Stimulated activated CD4-positive, alpha-beta T cell treated with anti-CD3 and anti-CD28 coated beads, TNF-alpha, amount 100 ng/mL, for 1 hour (primary cell): ENCODE measurements at regions not wholly inside any gene's neighbourhood (a gene's known extent, or its start where the extent isn't known, plus 50 kb on each side); places are given as distances from the start of the nearest gene placed in this dataset.

Source experiments
- DNase-seq, 3 donors: peaks; one replicate each; pipeline ENCODE4 v3.0.0-alpha.2; 2020; ENCODE audit warnings: low read depth in 3 of 3, low spot score in 1 of 3

DNA sequence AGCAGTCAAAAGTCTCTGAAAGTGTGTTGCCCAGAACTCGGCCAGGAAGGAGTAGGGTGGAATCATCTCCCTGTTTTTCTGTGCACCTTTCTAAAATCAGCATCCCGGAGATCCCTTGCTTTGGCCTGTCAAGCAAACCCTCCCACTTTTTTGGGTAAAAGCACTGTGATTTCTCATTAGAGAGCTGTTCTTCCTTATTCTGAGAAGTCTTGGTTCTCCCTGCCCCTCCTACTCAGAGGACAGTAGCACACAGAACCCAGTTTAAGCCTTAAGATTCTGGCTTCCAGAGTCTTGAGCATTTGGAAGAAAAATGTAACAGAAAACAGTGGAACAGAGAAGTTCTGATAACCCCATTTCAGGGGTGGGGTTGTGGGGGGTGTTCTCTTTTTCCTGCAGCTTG, 52.6 kb upstream of the KATNAL1 start:
- DNase-seq = no peak

DNA sequence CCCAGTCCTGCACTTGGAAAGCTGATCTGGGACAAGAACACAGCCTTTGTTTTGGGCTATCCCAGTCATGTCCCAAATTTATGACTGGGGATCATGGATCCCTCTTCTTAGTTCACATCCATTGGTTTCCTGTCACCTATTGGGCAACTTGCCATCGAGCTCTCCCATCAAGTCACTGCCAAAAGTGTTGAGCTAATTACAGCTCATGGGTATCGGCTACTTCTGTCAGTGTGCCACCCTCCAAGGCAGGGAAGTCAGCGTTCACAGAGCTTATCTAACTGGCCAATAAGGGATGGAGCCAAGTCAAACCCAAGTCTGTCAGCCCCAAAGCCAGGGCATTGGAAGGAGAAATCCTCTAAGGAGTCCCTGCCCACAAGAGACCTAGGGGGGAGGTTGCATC, 53.2 kb upstream of the KATNAL1 start:
- no peak for DNase-seq

DNA sequence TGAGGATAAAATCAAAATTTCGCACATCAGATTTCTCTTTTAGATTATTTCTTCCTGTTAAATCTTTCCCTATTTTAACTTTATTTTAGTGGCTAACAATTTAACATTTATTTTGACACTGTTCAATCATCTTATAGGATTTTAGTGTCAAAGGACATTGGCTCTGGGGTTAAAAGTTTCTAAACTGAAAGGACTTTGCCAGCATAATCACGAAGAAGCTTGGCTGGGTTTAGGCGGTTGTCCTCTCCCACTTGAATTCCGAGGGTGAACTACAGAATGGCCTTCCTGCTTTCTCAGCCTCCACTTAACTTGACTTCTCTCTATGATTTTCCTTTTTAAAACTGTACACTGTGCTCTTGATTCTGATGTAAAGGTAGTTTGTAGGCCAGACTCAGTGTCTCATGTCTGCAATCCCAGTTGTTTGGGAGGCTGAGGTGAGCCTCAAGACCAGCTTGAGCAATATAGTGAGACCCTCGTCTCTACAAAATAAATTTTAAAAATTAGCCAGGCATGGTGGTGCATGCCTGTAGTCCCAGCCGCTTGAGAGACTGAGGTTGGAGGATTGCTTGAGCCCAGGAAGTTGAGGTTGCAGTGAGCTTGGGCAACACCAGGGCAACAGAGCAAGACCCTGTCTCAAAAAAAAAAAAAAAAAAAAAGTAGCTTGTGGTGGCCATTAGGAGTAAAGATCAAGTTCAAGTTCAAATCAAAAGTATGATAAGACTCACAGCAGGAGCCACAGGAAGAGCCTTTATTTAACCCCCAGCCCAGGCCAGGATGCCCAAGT, 54.8 kb upstream of the KATNAL1 start:
- no peak for DNase-seq

DNA sequence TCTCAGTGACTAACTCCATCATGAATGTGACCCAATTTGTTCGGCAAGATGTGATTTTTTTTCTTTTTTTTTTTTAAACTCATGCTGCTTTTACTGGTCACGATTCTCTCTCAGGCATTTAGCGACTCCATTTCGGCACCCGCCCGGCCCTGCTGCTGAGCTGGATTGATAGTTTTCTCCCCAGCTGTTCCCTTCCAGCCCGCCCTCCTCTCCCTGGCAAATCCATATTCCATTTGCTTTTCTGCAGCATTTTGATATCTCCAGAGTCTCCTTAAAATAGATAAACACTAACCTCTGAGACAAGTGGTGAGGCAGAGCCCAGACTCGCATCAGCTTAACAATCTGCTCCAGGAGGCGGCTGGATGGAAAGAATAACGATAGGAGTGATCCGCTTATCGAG, 55.5 kb upstream of the KATNAL1 start:
- DNase-seq = no peak

DNA sequence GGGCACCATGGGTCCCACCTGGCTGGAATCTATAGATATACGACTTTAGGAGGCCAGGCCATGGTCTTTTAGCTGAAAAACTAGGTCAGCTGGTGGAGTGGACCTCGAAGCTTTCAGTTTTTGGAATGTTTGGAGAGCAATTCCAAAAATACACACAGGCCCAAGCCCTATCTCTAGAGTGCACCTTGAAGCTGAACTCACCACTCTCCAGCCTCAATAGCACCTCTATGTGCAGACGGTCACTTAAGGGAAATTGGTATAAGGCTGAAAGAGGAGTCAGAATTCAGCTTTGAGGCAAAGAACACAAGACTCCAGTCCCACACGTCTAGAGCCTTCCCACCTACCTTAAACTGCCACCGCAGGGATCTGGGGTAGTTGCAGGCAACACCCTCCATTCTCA, 56.4 kb upstream of the KATNAL1 start:
- DNase-seq = no peak

DNA sequence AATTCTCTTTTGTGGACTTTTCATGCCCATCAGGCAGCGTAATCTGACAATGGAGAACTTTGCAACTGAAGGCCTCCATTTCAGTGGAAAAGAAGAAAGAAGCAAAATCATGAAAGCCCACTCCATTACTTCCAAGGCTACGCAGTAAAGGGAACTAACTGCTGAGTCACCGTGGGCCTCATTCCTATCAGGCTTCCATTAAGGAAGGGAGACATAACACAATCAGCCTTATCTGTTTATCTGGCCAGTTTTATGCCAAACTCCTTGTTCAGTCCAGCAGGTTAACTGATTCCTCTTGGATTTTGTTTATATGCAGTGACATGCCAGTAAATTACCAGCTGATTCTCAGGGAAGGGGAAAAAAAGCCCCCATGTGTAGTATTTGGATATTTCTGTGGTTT, 56.8 kb upstream of the KATNAL1 start:
- no peak for DNase-seq

DNA sequence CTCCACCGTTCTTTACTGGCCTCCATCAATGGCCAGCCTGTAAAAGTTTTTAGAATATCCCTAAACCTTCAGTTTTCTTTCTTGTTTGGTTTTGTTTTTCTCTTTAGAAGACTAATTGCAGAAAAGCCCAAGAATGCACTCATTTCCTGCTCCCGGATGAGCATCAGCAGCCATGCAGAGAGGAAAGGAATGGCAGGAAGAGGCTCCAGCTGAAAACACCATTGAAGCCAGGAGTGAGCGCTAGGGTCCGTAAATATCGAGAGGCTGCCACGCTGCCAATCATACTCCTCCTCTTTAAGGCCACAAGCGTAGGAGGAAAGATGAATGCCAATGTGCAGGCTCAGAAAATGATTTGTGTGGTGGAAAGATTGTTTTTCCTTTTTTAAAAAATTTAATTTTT, 57.4 kb upstream of the UBE2L5 start:
- DNase-seq = no peak

DNA sequence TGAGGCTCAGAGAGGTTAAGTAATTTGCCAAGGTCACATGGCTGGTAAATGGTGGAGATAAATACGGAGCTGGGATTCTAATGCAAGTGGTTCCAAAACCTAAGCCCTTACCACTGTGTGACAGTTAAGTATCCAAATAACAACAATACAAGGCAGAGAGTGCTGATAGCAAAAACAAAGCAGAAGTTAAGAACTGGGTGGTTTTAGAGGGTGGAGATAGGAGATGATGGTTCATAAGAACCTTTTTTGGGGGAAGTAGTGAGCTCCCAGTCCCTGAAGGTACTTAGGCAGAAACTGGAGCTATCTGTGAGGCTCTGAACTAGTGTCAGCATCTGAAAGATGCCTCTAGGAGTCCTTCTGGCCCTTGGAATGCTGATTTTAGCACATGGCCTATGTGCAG, 56.2 kb upstream of the UBE2L5 start:
- no peak for DNase-seq

DNA sequence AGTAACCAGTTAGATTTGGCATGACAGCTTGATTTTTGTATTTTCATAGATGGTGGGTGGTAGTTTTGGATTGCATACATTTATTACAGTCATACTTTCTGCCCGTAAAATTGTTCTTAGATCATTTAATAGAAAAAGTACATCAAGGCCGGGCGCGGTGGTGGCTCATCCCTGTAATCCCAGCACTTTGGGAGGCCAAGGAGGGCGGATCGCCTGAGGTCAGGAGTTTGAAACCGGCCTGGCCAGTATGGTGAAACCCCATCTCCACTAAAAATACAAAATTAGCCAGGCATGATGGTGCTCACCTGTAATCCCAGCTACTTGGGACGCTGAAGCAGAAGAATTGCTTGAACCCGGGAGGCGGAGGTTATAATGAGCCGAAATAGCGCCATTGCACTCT, 55.0 kb upstream of the UBE2L5 start:
- DNase-seq = no peak

DNA sequence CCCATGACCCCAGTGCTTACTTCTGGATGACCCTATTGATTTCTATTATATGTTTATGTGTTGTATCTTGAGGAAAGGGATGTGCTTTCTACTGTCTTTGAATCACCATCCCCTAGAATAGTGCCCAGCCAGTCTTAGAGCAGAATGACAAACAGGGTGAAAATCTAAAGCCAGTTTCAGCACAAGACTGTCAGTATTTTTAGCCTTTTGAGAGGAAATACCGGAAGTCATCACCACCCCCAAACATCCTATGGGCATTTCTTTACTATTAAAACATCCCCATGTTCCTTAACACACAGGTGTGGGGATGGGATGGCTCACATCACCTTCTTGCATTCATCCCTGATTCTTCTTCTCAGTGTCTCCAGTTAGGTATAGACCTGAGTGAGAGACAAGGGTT, 52.1 kb upstream of the UBE2L5 start:
- DNase-seq = no peak

DNA sequence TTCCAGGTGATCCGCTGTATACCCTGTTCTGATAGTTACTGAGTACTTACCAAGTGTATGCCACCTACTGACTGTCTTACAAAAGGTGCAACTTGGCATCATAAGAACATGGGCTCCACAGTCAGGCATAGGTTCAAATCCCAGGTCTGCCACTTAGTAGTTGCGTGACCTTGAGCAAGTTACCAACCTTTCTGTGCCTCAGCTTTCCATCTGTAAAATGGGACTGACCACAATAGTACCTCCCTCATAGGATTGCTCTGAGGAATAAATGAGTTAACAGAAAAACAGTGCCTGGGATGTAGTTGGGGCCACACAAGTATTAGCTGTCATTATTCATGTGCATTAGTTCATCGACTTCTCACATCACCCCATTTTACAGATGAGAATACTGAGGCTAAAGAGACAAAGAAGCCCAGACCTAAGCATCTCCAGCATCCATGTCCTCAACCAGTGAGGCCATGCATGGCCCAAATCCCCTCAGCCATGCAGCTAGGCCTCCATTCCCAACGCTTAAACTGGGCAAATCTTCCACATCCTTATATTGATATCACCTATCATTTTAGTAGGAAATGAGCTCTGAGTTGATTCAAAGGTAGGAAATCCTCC, 51.3 kb upstream of the UBE2L5 start:
- no peak for DNase-seq

DNA sequence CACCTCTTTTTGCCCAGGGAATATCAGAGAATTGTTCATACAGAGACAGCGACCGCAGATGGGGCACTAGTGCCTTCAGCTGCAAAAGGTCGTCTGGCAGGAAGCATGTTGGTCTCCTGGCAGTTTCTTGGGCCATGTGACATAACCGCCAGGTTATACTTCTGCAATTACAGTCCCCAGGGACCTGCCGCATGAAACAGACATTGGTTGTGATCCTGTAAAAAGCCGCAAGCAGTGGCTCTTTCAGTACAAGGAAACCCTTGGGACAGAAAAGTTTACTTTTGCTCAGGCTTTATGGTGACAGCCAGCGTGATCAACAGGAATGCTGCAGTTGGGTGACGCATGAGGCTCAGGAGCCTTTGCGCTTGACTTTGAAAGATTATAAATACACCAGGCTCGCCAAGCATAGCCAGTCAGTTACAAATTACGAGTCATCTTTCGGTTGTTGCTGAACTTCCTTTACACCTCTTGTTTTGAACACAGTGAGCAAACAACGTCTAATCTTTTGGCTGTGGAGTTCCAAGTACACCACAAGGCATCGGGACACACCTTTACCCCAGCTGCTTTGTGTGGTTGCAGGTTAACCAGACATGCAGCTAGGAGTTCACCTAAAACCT, 50.5 kb upstream of the UBE2L5 start:
- peak in 1 of 3 donors; percentile 33 for DNase-seq
